ENCODE measurements at regions not wholly inside any gene's neighbourhood (a gene's known extent, or its start where the extent isn't known, plus 50 kb on each side); places are given as distances from the start of the nearest gene placed in this dataset.

DNA sequence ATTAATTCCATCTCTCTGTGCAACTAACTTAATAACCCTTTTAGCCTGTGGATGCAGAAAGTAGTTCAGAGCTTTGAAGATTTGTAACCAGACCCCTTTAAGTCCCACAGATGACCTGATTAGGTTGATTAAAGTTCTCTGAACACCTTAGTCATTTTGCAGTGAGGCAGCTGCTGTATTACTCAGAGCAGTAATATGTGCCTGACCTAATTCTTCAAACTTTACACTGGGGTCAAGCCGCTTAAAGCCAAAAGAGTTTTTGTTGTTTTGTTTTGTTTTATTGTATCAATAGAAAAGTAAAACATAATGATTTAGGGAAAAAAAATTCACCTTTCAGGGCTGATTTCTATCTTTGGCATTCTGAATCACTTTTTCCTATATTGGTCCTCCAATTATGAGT lies 78.6 kb upstream of the PLEKHG7 start:
- TF ChIP-seq, protein P1, sequence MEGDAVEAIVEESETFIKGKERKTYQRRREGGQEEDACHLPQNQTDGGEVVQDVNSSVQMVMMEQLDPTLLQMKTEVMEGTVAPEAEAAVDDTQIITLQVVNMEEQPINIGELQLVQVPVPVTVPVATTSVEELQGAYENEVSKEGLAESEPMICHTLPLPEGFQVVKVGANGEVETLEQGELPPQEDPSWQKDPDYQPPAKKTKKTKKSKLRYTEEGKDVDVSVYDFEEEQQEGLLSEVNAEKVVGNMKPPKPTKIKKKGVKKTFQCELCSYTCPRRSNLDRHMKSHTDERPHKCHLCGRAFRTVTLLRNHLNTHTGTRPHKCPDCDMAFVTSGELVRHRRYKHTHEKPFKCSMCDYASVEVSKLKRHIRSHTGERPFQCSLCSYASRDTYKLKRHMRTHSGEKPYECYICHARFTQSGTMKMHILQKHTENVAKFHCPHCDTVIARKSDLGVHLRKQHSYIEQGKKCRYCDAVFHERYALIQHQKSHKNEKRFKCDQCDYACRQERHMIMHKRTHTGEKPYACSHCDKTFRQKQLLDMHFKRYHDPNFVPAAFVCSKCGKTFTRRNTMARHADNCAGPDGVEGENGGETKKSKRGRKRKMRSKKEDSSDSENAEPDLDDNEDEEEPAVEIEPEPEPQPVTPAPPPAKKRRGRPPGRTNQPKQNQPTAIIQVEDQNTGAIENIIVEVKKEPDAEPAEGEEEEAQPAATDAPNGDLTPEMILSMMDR (IDR thresholded peaks at IDR 0.05; ENCODE audit: low read length) = no peak
- TF ChIP-seq EZH2 (optimal IDR thresholded peaks at IDR 0.05; ENCODE audit: low read depth, low read length) = no peak
- TF ChIP-seq EZH2phosphoT487 (IDR thresholded peaks at IDR 0.05; ENCODE audit: low read length) = no peak
